ENCODE measurements at regions not wholly inside any gene's neighbourhood (a gene's known extent, or its start where the extent isn't known, plus 50 kb on each side); places are given as distances from the start of the nearest gene placed in this dataset.
A peak's percentile ranks its signal among the peaks of the same experiment; 100 is the strongest.

GRCh38 chr15:46763091-46763490 lies 954.2 kb upstream of the SEMA6D start:
- no peak for DNase-seq (ENCODE audit: low spot score, unreplicated experiment)

GRCh38 chr15:46764851-46765250 lies 952.5 kb upstream of the SEMA6D start:
- Mint-ChIP-seq H3K27ac (no peak overlapping the region), H3K36me3 (ENCODE audit: insufficient read depth) (peaks cover 3% of the 10 kb centered on the region), H3K4me3 (ENCODE audit: low read depth) (no peak overlapping the region), H3K27me3 (no peaks in the 10 kb centered on the region), H3K9me3 (ENCODE audit: low read depth) (peaks cover 23% of the 10 kb centered on the region), H3K4me1 (ENCODE audit: low read depth) (peaks cover 16% of the 10 kb centered on the region)
- DNase-seq (ENCODE audit: low spot score, unreplicated experiment) = no peak
- no peak for TF ChIP-seq CTCF (IDR thresholded peaks at IDR 0.05; ENCODE audit: unreplicated experiment)

More at GRCh38 chr15:46763091-46763490, 954.2 kb upstream of the SEMA6D start:
- no peak for TF ChIP-seq CTCF (IDR thresholded peaks at IDR 0.05; ENCODE audit: unreplicated experiment)
- H3K4me1 Mint-ChIP-seq (ENCODE audit: low read depth) = peaks cover 16% of the 10 kb centered on the region
- H3K27ac Mint-ChIP-seq = peak overlapping the region; percentile 3
- H3K36me3 Mint-ChIP-seq (ENCODE audit: insufficient read depth) = no peaks in the 10 kb centered on the region
- no peaks in the 10 kb centered on the region for H3K27me3 Mint-ChIP-seq
- H3K4me3 Mint-ChIP-seq (ENCODE audit: low read depth) = no peak overlapping the region
- H3K9me3 Mint-ChIP-seq (ENCODE audit: low read depth) = peaks cover 14% of the 10 kb centered on the region

- Mint-ChIP-seq H3K36me3 (ENCODE audit: insufficient read depth) (peaks cover 3% of the 10 kb centered on the region), H3K4me3 (ENCODE audit: low read depth) (no peak overlapping the region), H3K27ac (no peak overlapping the region), H3K27me3 (no peaks in the 10 kb centered on the region), H3K9me3 (ENCODE audit: low read depth) (peaks cover 23% of the 10 kb centered on the region), H3K4me1 (ENCODE audit: low read depth) (peaks cover 15% of the 10 kb centered on the region)
- TF ChIP-seq CTCF (IDR thresholded peaks at IDR 0.05; ENCODE audit: unreplicated experiment) = no peak
- DNase-seq (ENCODE audit: low spot score, unreplicated experiment) = no peak
These were observed 951.3 kb upstream of the SEMA6D start for GRCh38 chr15:46766021-46766420.

GRCh38 chr15:46768287-46768686 lies 949.0 kb upstream of the SEMA6D start:
- no peak for DNase-seq (ENCODE audit: low spot score, unreplicated experiment)
- no peak overlapping the region for H3K4me3 Mint-ChIP-seq (ENCODE audit: low read depth)
- H3K9me3 Mint-ChIP-seq (ENCODE audit: low read depth) = peaks cover 22% of the 10 kb centered on the region
- H3K27me3 Mint-ChIP-seq = no peaks in the 10 kb centered on the region
- peaks cover 3% of the 10 kb centered on the region for H3K4me1 Mint-ChIP-seq (ENCODE audit: low read depth)
- no peak overlapping the region for H3K27ac Mint-ChIP-seq
- H3K36me3 Mint-ChIP-seq (ENCODE audit: insufficient read depth) = peaks cover 4% of the 10 kb centered on the region
- TF ChIP-seq CTCF (IDR thresholded peaks at IDR 0.05; ENCODE audit: unreplicated experiment) = no peak

GRCh38 chr15:46773016-46773415 lies 944.3 kb upstream of the SEMA6D start:
- DNase-seq (ENCODE audit: low spot score, unreplicated experiment) = no peak
- Mint-ChIP-seq H3K27me3 (no peaks in the 10 kb centered on the region), H3K4me1 (ENCODE audit: low read depth) (peaks cover 9% of the 10 kb centered on the region), H3K9me3 (ENCODE audit: low read depth) (peaks cover 18% of the 10 kb centered on the region), H3K27ac (no peak overlapping the region), H3K36me3 (ENCODE audit: insufficient read depth) (peaks cover 4% of the 10 kb centered on the region), H3K4me3 (ENCODE audit: low read depth) (no peak overlapping the region)
- no peak for TF ChIP-seq CTCF (IDR thresholded peaks at IDR 0.05; ENCODE audit: unreplicated experiment)

All from progenitor cell of endocrine pancreas (in vitro differentiated cells).